H1 (cell line): ENCODE measurements at regions not wholly inside any gene's neighbourhood (a gene's known extent, or its start where the extent isn't known, plus 50 kb on each side); places are given as distances from the start of the nearest gene placed in this dataset.

Source experiments
- EP300 ChIP-seq, 2 experiments: IDR thresholded peaks; 1 replicate in 1 of 2; 2 replicates in 1 of 2; pipeline ENCODE4 v1.6.1; 2011 to 2012; ENCODE audit warnings: low read depth in 2 of 2, low read length in 2 of 2, mild to moderate bottlenecking in 2 of 2, borderline replicate concordance in 1 of 2, inconsistent platforms in 1 of 2, moderate library complexity in 1 of 2
- POU5F1 ChIP-seq: IDR thresholded peaks from 2 replicates; pipeline ENCODE4 v1.6.1; 2011; ENCODE audit warnings: low read depth, mild to moderate bottlenecking, low read length, moderate library complexity
- SP2 ChIP-seq: IDR thresholded peaks from 2 replicates; pipeline ENCODE4 v1.6.1; 2012; ENCODE audit warnings: mild to moderate bottlenecking, low read length, inconsistent platforms

DNA sequence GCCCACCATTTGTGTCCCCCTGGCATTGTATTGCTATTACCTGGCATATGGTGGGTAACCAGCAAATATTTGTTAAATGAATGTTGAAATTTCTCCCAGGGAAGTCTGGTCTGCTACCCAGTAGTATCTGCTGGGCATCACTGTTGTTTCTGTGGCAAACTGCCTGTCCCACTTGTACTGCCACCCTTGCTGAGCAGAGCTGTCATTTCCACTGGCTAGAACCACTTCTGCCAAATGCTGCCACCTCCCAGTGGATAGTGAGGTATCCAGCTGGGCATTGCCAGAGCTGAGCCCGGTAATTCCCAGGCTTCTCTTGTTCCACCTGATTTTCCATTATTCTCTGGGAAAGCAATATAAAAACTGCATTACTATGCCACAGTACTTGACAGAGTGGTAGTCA, 186.7 kb upstream of the NOCT start (continued):
- no peak for TF ChIP-seq EP300 (IDR thresholded peaks at IDR 0.05; ENCODE audit: borderline replicate concordance in 1 of 2, low read depth in 2 of 2, low read length in 2 of 2)
- TF ChIP-seq SP2 = no peak
- no peak for TF ChIP-seq POU5F1
